SKM-1 (cell line): ENCODE measurements at regions not wholly inside any gene's neighbourhood (a gene's known extent, or its start where the extent isn't known, plus 50 kb on each side); places are given as distances from the start of the nearest gene placed in this dataset.
A peak's percentile ranks its signal among the peaks of the same experiment; 100 is the strongest.
"Not testable (repeated sequence)": the region's sequence is repeated elsewhere in the genome, so short reads cannot be mapped to it uniquely, and the experiment has no call there.

Experiments used
- DNase-seq: peaks from one replicate; lab custom pipeline; 2025; ENCODE audit not compliant: unreplicated experiment; lab: John Stamatoyannopoulos, UW

DNA sequence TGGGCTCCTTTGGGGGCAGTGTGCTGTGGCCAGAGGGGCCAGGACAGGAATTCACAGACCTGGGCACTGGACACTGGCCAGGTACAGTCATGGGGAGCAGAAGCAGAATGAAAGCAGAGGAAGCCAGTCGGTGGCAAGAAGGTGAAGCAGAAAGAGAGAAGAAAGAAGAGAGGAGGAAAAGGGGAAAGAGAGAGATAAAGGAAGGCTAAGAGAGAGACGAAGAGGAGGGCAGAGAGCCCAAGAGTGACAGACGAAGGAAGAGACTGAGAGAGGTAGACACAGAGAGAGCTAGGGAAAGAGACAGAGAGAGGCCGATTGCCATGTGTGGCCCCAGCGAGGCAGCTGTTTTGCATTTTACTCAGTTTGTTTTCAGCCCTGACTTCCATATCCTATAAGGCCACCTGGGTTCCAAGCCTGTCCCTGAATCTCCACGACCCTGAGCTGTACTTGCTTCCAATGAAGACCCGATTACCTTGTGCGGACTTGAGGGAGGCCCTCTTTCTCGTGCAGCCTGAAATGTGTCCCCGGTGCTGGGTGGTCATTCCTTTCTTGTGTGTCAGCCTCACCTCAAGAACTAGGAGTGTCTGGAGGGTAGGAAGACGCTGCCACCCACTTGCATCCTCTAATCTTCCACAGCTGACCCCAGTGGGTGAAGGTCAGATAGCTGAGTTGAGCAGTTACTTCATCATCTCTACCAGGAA lies 73.9 kb downstream of the LSM3 start:
- no peak for DNase-seq

DNA sequence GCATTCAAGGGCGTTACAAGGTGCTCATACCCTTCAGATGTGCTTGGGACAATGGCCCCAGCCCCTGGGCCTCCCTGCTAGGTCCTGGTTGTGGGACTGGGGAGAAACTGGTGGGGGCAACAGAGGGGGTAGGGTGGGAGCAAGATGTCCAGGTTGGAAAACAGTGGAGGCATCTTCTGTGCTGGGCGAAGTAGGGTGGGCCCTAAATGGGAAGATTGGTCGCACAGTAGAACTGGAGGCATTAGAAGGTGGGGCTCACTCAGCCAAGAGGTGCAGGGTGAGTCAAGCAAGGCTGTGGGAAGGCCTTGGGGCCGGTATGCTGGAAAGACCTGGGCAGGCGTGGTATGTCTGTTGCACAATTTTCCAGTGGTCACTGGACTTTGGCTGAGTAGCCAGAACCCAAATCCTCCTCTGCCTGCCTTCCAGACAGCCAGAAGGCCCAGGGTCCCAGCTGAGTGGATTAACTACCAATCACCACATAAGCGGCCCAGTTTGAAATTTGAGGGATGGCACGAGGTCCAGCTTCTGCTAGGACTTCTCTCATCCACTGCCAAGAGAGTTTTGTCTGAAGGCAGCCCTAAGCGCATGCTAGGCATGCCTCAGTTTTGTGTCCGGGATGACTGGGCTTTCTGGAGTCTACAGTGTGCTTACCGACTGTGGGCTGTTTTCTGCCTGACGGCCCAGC lies 74.5 kb downstream of the LSM3 start:
- no peak for DNase-seq

DNA sequence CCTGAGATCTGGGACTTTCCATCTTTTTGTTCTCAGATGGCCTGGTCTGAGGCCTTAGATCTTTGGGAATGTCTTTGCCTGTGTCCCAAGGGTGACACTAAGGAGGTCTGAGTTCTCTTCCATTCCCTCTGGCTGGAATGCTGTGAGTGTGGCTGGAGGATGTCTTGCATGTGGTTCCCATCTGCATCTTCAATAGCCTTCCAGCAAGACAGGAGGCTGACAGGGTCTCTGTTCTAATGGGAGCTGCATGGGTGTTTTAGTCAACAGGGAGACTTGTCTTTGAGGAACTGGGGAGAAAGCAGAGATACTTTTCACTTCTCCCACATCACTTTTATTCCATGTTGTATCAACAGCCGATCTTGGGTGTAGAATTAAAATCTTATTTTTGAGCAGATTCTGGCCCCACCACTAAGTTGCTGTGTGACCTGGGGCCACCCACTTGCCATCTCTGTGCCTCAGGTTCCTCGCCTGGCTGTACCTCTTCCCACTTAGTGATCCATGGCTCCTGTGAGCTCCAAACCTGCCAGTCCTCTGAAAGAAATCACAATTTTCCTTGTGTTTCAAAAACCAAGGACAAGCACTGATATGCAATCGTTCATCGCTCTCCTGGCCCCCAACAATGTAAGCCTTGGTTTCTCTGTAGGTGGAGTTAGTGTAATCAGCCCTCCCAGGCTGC lies 75.2 kb downstream of the LSM3 start:
- no peak for DNase-seq

DNA sequence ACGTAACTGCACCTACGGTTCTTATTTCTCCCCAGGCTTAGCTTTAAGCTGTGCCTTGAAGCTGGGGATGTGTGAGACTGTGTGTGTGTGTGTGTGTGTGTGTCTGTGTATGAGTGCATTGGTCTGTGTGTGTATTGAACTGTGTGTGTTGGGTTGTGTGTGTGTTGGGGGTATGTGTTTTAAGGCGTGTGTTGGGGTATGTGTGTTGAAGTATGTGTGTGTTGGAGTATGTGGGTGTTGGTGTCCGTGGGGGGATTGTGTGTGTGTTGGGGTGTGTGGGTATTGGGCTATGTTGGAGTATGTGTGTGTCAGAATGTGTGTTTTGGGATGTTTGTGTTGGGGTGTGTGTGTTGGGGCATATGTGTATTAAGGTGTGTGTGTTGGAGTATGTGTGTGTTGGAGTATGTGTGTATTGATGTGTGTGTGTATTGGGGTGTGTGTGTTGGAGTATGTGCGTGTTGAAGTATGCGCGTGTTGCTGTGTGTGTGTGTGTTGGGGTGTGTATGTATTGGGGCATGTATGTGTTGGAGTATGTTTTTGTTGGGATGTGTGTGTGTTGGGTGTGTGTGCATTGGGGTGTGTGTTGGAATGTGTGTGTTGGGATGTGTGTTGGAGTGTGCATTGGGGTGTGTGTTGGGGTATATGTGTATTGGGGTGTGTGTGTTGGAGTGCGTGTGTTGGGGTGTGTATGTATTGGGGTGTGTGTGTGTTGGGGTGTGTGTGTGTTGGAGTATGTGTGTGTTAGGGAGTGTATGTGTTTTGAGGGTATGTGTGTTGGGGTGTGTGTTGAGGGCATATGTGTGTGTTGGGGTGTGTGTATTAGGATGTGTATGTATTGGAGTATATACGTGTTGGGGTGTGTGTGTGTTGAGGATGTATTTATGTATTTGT lies 76.4 kb downstream of the LSM3 start:
- DNase-seq, result no peak

DNA sequence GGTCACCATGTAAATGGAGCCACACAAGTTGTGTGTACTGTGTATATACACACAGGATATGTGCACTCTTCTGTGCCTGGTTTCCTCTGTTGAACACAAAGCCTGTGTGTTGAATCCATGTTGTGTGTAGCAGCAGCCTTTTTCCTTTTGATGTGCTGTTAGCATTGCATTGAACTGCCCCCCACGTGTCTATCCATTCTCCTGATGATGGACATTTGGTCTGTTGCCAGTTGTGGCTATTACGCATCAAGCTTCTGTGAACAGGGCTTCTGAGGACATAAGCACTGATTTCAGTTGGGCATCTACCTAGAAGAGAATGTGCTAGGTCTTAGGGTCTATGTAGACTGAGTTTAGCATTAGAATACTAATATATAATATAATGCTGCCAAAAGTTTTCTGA lies 77.4 kb downstream of the LSM3 start:
- no peak for DNase-seq

DNA sequence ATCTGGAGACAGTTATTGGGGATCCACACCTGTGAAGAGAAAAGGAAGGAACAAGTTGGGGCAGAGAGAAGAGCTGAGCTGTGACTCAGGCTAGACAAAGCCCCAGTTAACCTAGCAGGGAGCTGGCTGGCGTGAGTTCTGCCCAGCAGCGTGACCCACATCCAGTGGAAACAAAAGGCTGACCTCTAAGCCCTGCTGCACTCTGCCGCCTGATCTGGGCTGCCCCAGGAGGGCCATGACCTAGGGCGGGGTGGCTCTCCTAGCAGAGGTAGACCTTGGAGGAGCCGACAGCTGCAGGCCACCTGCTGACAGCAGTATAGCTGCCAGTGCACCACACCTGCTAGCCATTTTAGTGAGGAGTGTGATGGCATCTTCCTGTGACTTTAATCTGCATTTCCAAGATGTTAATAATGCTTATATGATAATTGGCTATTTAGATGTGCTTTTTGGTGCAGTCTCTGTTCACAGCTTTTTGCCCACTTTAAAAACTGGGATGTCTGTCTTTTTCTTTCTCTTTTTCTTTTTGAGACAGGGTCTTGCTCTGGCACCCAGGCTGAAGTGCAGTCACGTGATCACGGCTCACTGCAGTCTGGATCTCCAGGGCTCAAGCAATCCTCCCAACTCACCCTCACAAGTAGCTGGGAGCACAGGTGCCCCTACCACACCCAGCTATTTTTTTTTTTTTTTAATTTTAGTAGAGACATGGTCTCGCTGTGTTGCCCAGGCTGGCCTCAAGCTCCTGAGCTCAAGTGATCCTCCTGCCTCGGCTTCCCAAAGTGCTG lies 78.1 kb downstream of the LSM3 start:
- no peak for DNase-seq

DNA sequence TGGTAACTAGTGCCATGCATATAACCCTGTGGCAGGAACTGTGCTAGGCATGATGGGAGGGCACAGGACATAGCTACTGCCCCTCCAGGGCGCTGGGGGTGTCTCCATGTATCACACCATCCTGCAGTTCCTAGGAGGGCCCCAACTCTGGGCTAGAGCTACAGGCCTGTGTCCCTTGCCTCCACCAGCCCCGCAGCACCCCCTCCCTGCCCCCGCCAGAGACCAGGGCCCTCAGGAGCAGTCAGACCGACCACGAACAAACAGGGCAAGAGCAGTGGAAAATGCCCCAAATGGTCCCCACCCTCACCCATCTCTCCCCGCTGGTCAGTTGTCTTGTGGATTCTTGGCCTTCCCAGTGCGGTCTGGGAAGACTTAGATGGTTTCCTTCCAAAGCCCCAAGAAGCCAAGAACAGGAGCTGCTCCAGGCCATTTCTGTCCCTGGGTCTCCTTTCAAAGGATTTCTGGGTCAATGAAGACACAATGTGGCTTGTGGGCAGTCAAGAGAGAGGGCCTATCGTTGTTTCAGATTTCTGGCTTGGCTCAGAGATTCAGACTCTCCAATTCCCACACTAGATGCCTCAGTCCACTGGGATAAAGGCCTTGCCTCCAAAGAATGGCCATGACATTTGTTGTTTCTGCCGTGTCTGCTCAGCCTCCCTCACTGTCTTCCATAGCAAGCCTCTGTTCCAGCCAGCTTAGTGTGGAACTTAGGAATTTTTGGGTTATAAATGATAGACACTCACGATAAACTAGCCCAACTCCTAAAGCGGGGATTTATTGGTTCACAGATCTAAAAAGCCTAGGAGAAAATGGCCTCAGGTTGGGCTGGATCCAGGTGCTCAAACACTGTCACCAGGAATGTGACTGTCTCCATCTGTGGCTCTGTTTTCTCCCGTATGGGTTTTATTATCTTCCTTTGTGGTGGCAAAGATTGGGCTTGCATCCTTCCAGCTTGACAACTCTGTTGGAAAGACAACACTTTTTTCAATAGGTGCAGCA lies 80.6 kb downstream of the LSM3 start:
- no peak for DNase-seq

DNA sequence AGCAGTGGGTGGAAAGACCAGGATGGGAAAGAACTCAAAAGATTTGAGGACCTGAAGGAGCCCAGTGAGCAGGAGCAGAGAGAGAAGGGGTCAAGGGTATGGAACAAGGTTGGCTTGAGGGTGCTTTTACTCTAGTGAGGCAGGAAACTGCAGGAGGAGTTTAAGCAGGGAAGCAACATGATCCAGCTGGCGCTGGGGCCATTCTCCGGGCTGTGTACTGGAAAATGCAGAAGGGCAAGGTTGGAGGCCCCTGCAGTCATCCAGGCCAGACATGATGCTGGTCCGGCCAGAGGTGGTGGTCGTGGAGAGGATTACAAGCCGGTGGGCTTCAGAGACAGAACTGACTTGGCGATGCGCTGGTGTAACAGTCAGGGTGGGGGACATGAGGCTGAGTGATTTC lies 81.8 kb downstream of the LSM3 start:
- DNase-seq, result no peak

DNA sequence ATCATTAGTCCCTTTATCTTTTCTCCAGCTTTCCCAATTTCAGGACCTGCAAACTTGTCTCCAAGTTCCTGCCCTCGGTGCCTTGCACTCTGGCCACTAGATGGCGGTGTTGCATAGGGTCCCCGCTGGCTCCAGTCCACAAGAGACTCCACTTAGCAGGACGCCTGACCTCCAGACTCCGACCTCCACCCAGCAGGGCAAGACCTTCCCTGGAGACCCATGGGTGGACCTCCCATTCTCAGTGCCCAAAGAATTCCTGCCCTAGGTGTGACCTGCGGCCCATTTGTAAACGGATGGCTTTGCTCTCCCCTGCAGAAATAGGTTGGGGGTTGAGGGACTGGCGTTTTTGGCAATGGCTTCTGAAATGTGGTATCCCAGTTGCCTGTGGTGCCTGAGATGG lies 82.6 kb downstream of the LSM3 start:
- DNase-seq, result peak; percentile 50

DNA sequence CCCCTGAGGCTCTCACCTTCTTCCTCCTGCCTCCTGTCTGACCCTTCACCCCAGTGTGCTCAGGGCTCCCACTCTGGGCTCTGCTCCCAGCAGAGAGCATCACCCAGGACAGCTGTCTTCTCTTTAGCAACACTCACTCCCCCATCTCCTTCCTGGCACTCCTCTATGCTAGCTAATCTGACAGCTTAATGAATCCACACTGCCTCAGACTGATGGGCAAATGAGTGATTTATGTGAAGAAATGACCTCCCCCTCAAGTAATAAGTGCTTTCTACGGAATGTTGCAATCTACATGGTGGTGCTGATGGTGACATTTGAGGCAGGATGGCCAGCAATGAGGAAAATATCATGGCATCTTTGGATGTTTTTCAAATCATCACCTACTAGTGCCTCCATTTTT lies 83.6 kb downstream of the LSM3 start:
- no peak for DNase-seq

DNA sequence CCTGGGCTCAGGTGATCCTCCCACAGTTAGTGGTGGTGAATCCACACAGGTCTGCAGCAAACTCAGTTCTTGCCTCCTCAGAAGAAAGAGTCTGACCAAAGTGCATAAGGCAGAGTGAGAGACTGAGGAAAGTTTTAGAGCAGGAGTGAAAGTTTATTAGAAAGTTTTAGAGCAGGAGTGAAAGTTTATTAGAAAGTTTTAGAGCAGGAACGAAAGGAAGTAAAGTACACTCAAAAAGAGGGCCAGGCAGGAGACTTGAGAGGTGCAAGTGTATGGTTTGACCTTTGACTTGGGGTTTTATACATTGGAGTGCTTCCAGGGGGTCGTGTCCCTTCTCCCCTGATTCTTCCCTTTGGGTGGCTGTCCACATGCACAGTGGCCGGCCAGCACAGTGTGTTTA lies 84.2 kb downstream of the LSM3 start:
- no peak for DNase-seq

DNA sequence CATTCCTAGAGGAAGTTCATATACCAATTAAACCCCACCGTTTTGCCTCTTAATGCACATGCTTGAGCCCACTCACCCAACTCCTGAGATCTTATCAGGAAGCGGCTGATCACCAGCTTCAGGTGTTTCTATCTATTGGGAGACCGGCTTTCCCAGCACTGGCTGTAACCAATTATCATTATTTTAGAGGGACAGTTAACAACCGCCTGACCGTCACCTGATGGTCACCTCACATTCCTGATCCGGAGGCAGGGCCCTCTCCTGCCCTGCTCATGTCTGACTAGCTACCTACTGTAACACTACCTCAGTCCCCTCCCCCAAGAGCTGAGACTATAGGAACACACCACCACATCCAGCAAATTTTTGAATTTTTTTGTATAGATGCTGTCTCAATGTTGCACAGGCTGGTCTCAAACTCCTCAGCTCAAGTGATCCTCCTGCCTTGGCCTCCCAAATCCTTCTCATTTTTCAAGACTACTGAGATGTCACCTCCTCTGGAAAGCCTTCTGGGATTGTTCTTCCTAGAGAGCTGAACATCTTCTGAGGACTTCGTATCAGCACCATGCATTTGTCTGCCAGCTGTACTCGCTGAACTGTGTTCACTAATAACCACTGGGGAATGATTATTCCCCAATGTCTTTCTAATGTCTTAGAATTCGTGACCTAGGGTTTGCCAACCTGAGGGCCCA lies 84.8 kb downstream of the LSM3 start:
- DNase-seq, result no peak

DNA sequence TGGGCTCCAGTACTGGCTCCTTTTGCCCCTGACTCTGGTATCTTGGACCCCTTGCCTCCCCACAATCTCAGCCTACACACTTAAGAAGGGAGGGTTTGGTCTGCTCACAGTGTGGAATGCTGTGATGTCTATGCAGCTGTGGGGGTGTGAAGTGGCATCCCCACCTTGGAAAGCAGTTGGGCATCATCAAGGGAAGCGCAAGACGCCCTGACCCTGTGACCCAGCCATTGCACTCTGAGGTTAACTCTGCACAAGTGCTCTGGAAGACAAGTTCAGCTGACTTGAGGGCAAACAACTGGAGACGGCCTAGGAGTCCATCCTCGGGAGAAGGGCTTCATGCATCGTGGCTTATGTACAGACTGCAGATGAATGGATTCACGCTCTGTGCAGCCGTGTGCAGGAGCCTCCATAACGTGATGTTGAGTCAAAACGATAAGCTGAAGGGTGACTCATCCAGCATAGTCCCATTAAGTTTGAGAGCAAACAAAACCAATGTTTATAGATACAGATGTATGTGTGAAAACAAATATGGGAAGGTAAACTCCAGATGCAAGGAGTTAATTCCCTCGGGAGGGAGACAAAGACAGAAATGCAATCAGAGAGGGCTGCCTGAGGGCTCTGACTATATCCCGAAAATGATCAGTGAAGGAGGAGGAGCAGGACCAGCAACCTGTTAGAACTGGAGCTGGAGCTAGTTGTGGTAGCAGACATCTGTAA lies 86.8 kb downstream of the LSM3 start:
- no peak for DNase-seq

DNA sequence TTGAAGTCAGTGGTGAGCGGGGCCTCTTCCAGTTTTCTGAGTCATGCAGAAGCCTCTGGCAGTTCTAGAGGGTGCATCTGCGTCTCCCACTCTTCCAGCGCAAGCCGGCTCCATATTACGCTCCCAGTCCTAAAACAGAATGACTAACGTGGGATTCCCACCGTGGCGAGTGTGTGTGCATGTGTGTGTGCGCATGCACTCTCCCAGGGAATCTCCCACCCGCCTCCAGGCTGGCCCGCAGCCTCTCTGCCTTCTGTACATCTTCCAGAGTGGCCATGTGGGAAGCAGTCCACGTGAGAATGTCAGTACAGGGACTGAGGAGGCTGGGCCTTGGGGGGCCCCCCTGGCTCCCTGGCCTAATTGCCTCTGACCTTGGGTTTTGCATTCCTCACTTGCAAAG lies 87.7 kb downstream of the LSM3 start:
- DNase-seq, result no peak

DNA sequence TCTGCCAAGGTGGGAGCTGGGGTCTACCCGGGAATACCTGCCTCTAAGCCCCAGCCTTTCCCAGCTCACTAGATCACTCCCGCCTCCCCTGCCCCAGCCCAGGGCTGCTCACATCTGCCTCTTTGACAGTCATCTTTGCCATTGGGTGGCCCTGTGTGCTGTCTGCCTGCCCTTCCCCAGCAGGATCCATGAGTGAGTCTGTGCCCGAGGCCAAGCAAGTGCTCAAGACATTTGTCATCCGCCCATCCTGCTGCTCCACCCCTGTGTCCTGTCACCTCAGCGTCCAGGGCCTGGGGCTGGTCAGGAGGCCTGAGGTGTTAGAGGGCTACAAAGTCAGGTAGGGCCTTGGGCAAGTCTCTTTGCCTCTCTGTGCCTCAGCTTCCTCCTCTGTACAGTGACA lies 89.4 kb downstream of the LSM3 start:
- no peak for DNase-seq

DNA sequence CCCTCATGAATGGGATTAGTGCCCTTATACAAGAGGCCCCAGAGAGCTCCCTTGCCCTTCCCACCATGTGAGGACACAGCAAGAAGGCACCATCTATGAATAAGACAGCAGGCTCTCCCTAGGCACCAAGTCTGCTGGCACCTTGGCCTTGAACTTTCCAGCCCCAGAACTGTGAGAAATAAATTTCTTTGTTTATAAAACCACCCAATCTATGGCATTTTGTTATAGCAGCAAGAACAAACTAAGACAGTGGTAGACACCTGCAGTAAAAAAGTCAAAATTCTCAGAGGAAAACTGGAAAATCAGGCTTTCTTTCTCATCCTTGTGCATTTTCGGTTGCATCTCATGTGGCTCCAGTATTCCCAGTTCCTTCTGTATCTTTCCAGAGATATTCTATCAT lies 90.3 kb downstream of the LSM3 start:
- no peak for DNase-seq

DNA sequence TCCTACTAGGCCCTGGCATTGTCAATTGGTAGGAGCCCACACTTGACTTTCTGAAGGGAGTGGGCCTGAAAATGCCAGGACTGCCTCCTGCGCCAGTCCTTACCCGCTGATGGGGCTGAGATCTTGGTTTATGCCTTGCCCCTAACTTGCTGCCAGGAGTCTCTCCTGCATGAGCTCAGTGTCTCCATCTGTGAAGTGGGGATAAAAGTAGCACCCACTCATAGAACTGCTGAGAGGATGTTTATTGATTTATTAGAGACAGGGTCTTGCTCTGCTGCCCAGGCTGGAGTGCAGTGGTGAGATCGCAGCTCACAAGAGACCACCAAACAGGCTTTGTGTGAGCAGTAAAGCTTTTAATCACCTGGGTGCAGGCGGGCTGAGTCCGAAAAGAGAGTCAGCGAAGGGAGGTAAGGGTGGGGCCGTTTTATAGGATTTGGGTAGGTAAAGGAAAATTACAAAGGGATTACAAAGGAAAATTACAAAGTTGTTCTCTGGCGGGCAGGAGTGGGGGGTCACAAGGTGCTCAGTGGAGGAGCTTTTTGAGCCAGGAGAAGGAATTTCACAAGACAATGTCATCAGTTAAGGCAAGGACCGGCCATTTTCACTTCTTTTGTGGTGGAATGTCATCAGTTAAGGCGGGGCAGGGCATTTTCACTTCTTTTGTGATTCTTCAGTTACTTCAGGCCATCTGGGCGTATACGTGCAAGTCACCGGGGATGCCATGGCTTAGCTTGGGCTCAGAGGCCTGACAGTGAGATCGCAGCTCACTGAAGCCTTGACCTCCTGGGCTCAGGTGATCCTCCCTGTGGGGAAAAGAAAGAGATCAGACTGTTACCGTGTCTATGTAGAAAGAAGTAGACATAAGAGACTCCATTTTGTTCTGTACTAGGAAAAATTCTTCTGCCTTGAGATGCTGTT lies 93.7 kb downstream of the LSM3 start:
- DNase-seq, result not testable (repeated sequence)
